Stimulated activated naive CD8-positive, alpha-beta T cell treated with anti-CD3 and anti-CD28 coated beads, Interleukin-15, amount 100 ng/mL, for 72 hours (primary cell): ENCODE measurements at regions not wholly inside any gene's neighbourhood (a gene's known extent, or its start where the extent isn't known, plus 50 kb on each side); places are given as distances from the start of the nearest gene placed in this dataset.
A peak's percentile ranks its signal among the peaks of the same experiment; 100 is the strongest.

Experiments used
- ATAC-seq: fragments of 150-1000 bp; cut with Tn5 transposase; 2 replicates; pipeline ENCODE4 v1.10.0; 2021; ENCODE audit warnings: mild to moderate bottlenecking, moderate library complexity
- DNase-seq, 2 donors: peaks; one replicate each; pipeline ENCODE4 v3.0.0; 2021 to 2022
- H3K27ac Mint-ChIP-seq, 2 donors: one replicate each; pipeline ENCODE4 v1.8.0; 2022; ENCODE audit warnings: mild to moderate bottlenecking in 2 of 2, mixed read lengths in 2 of 2, moderate library complexity in 2 of 2
- H3K27me3 Mint-ChIP-seq: one replicate; pipeline ENCODE4 v1.8.0; 2022; ENCODE audit warnings: mixed read lengths
- H3K4me1 Mint-ChIP-seq: one replicate; pipeline ENCODE4 v1.8.0; 2022; ENCODE audit warnings: mild to moderate bottlenecking, mixed read lengths
- H3K4me3 Mint-ChIP-seq, 2 donors: one replicate each; pipeline ENCODE4 v1.8.0; 2022; ENCODE audit warnings: mild to moderate bottlenecking in 2 of 2, mixed read lengths in 2 of 2, moderate library complexity in 1 of 2
- H3K9me3 Mint-ChIP-seq, 2 donors: one replicate each; pipeline ENCODE4 v1.8.0; 2022; ENCODE audit warnings: mixed read lengths in 2 of 2

GRCh38 chr5:175107865-175108264, 336.1 kb downstream of the DRD1 start:
- peaks cover 23% of the 10 kb centered on the region for H3K27me3 Mint-ChIP-seq
- H3K4me1 Mint-ChIP-seq, result no peaks in the 10 kb centered on the region
- no peaks in the 10 kb centered on the region for H3K9me3 Mint-ChIP-seq
- no peak overlapping the region for H3K27ac Mint-ChIP-seq
- no peak overlapping the region for H3K4me3 Mint-ChIP-seq
- DNase-seq (no peak), ATAC-seq (no peak)

GRCh38 chr5:175107028-175107588, 336.9 kb downstream of the DRD1 start:
- DNase-seq (no peak), ATAC-seq (no peak)
- Mint-ChIP-seq H3K4me1 (no peaks in the 10 kb centered on the region), H3K27me3 (peaks cover 29% of the 10 kb centered on the region), H3K9me3 (no peaks in the 10 kb centered on the region), H3K4me3 (no peak overlapping the region), H3K27ac (no peak overlapping the region)

GRCh38 chr5:175104677-175105076, 339.3 kb downstream of the DRD1 start:
- H3K4me1 Mint-ChIP-seq, result no peaks in the 10 kb centered on the region
- no peak for ATAC-seq
- H3K27ac Mint-ChIP-seq, result no peak overlapping the region
- peaks cover 0 to 2% of the 10 kb centered on the region in 2 donors for H3K9me3 Mint-ChIP-seq
- DNase-seq, result no peak
- peaks cover 29% of the 10 kb centered on the region for H3K27me3 Mint-ChIP-seq
- no peak overlapping the region for H3K4me3 Mint-ChIP-seq

GRCh38 chr5:175103746-175104145, 340.2 kb downstream of the DRD1 start:
- H3K4me3 Mint-ChIP-seq, result no peak overlapping the region
- H3K27ac Mint-ChIP-seq, result no peak overlapping the region
- DNase-seq, result no peak
- ATAC-seq, result no peak
- H3K27me3 Mint-ChIP-seq, result peaks cover 29% of the 10 kb centered on the region
- no peaks in the 10 kb centered on the region for H3K4me1 Mint-ChIP-seq
- peaks cover 0 to 5% of the 10 kb centered on the region in 2 donors for H3K9me3 Mint-ChIP-seq

GRCh38 chr5:175102717-175103116, 341.3 kb downstream of the DRD1 start:
- ATAC-seq, result no peak
- Mint-ChIP-seq H3K27ac (no peak overlapping the region), H3K4me1 (no peaks in the 10 kb centered on the region), H3K9me3 (peaks cover 0 to 5% of the 10 kb centered on the region in 2 donors), H3K4me3 (no peak overlapping the region), H3K27me3 (peaks cover 29% of the 10 kb centered on the region)
- DNase-seq, result no peak

GRCh38 chr5:175098301-175098700, 345.7 kb downstream of the DRD1 start:
- H3K27me3 Mint-ChIP-seq, result peaks cover 9% of the 10 kb centered on the region
- no peak for ATAC-seq
- no peaks in the 10 kb centered on the region for H3K4me1 Mint-ChIP-seq
- no peak for DNase-seq
- peaks cover 0 to 5% of the 10 kb centered on the region in 2 donors for H3K9me3 Mint-ChIP-seq
- H3K4me3 Mint-ChIP-seq, result no peak overlapping the region
- H3K27ac Mint-ChIP-seq, result no peak overlapping the region

GRCh38 chr5:175096469-175097165, 347.4 kb downstream of the DRD1 start:
- peaks cover 9% of the 10 kb centered on the region for H3K27me3 Mint-ChIP-seq
- H3K4me1 Mint-ChIP-seq, result no peaks in the 10 kb centered on the region
- H3K4me3 Mint-ChIP-seq, result no peak overlapping the region
- peaks cover 0 to 5% of the 10 kb centered on the region in 2 donors for H3K9me3 Mint-ChIP-seq
- no peak for ATAC-seq
- DNase-seq, result no peak
- no peak overlapping the region for H3K27ac Mint-ChIP-seq

- peaks cover 9% of the 10 kb centered on the region for H3K27me3 Mint-ChIP-seq
- DNase-seq (no peak), ATAC-seq (no peak)
- no peaks in the 10 kb centered on the region for H3K4me1 Mint-ChIP-seq
- H3K4me3 Mint-ChIP-seq, result no peak overlapping the region
- H3K27ac Mint-ChIP-seq, result no peak overlapping the region
- peaks cover 0 to under 1% of the 10 kb centered on the region in 2 donors for H3K9me3 Mint-ChIP-seq
These were observed 349.5 kb downstream of the DRD1 start for GRCh38 chr5:175094461-175094860.

GRCh38 chr5:175092691-175093090, 351.3 kb downstream of the DRD1 start:
- no peaks in the 10 kb centered on the region for H3K4me1 Mint-ChIP-seq
- no peaks in the 10 kb centered on the region for H3K9me3 Mint-ChIP-seq
- H3K27me3 Mint-ChIP-seq, result peaks cover 9% of the 10 kb centered on the region
- ATAC-seq (no peak), DNase-seq (no peak)
- H3K27ac Mint-ChIP-seq, result no peak overlapping the region
- no peak overlapping the region for H3K4me3 Mint-ChIP-seq

- ATAC-seq (no peak), DNase-seq (no peak)
- Mint-ChIP-seq H3K4me1 (no peaks in the 10 kb centered on the region), H3K4me3 (no peak overlapping the region), H3K9me3 (no peaks in the 10 kb centered on the region), H3K27ac (no peak overlapping the region), H3K27me3 (peaks cover 16% of the 10 kb centered on the region)
These were observed 355.0 kb downstream of the DRD1 start for GRCh38 chr5:175088963-175089362.

- ATAC-seq, result no peak
- H3K9me3 Mint-ChIP-seq, result no peaks in the 10 kb centered on the region
- DNase-seq, result no peak
- H3K27ac Mint-ChIP-seq, result no peak overlapping the region
- H3K4me3 Mint-ChIP-seq, result no peak overlapping the region
- H3K4me1 Mint-ChIP-seq, result no peaks in the 10 kb centered on the region
- H3K27me3 Mint-ChIP-seq, result peaks cover 7% of the 10 kb centered on the region
These were observed 358.6 kb downstream of the MSX2 start for GRCh38 chr5:175082866-175083590.

- ATAC-seq, result no peak
- Mint-ChIP-seq H3K4me3 (no peak overlapping the region), H3K9me3 (no peaks in the 10 kb centered on the region), H3K27me3 (peaks cover 7% of the 10 kb centered on the region), H3K27ac (no peak overlapping the region), H3K4me1 (no peaks in the 10 kb centered on the region)
- no peak for DNase-seq
These were observed 358.0 kb downstream of the MSX2 start for GRCh38 chr5:175082346-175082745.

GRCh38 chr5:175079707-175080106, 355.3 kb downstream of the MSX2 start:
- Mint-ChIP-seq H3K27me3 (no peaks in the 10 kb centered on the region), H3K9me3 (no peaks in the 10 kb centered on the region), H3K27ac (no peak overlapping the region), H3K4me3 (no peak overlapping the region), H3K4me1 (no peaks in the 10 kb centered on the region)
- DNase-seq, result no peak
- ATAC-seq, result no peak

GRCh38 chr5:175070283-175070682, 345.9 kb downstream of the MSX2 start:
- Mint-ChIP-seq H3K27ac (no peak overlapping the region), H3K27me3 (peaks cover 7% of the 10 kb centered on the region), H3K4me1 (no peaks in the 10 kb centered on the region), H3K9me3 (no peaks in the 10 kb centered on the region), H3K4me3 (no peak overlapping the region)
- ATAC-seq (no peak), DNase-seq (no peak)

- ATAC-seq, result peak; percentile 64
- Mint-ChIP-seq H3K27me3 (peaks cover 28% of the 10 kb centered on the region), H3K4me3 (peak overlapping the region; percentile 68 to 72), H3K9me3 (no peaks in the 10 kb centered on the region), H3K27ac (peak overlapping the region in 1 of 2 donors; percentile 85), H3K4me1 (peaks cover 8% of the 10 kb centered on the region)
- DNase-seq, result no peak
These were observed 335.9 kb downstream of the MSX2 start for GRCh38 chr5:175060257-175060656.

GRCh38 chr5:175059687-175060211, 335.4 kb downstream of the MSX2 start:
- Mint-ChIP-seq H3K4me1 (peaks cover 8% of the 10 kb centered on the region), H3K9me3 (no peaks in the 10 kb centered on the region), H3K27me3 (peaks cover 28% of the 10 kb centered on the region), H3K27ac (peak overlapping the region in 1 of 2 donors; percentile 11), H3K4me3 (peak overlapping the region; percentile 68 to 72)
- peak; percentile 6 to 12 for DNase-seq
- peak; percentile 68 for ATAC-seq
